ENCODE measurements at regions not wholly inside any gene's neighbourhood (a gene's known extent, or its start where the extent isn't known, plus 50 kb on each side); places are given as distances from the start of the nearest gene placed in this dataset.

GRCh38 chr9:38316166-38316780 lies 76.2 kb upstream of the ALDH1B1 start:
- Histone ChIP-seq H3K9ac (ENCODE audit: low read length in 5 of 5) (no peak overlapping the region), H3K9me3 (ENCODE audit: control insufficient read depth in 5 of 5, low read length in 5 of 5) (no peaks in the 10 kb centered on the region), H3K4me3 (ENCODE audit: low read depth in 1 of 5, low read length in 5 of 5) (no peak overlapping the region), H3K27ac (ENCODE audit: low read depth, low read length) (no peak overlapping the region), H3K4me1 (ENCODE audit: control insufficient read depth in 5 of 5, insufficient read depth in 5 of 5, low read length in 5 of 5) (peaks cover 0 to 26% (median 16%) of the 10 kb centered on the region in 5 donors), H3K27me3 (ENCODE audit: control insufficient read depth in 5 of 5, insufficient read depth in 4 of 5, low read length in 5 of 5) (peaks cover 1 to 16% (median 4%) of the 10 kb centered on the region in 5 donors), H3K36me3 (ENCODE audit: control insufficient read depth in 5 of 5, insufficient read depth in 5 of 5, low read length in 5 of 5) (no peaks in the 10 kb centered on the region)

GRCh38 chr9:38315085-38315595 lies 77.4 kb upstream of the ALDH1B1 start:
- Histone ChIP-seq H3K9ac (ENCODE audit: low read length in 5 of 5) (no peak overlapping the region), H3K36me3 (ENCODE audit: control insufficient read depth in 5 of 5, insufficient read depth in 5 of 5, low read length in 5 of 5) (no peaks in the 10 kb centered on the region), H3K9me3 (ENCODE audit: control insufficient read depth in 5 of 5, low read length in 5 of 5) (no peaks in the 10 kb centered on the region), H3K27me3 (ENCODE audit: control insufficient read depth in 5 of 5, insufficient read depth in 4 of 5, low read length in 5 of 5) (peaks cover 3 to 16% (median 10%) of the 10 kb centered on the region in 5 donors), H3K4me3 (ENCODE audit: low read depth in 1 of 5, low read length in 5 of 5) (no peak overlapping the region), H3K4me1 (ENCODE audit: control insufficient read depth in 5 of 5, insufficient read depth in 5 of 5, low read length in 5 of 5) (peaks cover 0 to 26% (median 16%) of the 10 kb centered on the region in 5 donors), H3K27ac (ENCODE audit: low read depth, low read length) (no peak overlapping the region)

- Histone ChIP-seq H3K4me1 (ENCODE audit: control insufficient read depth in 5 of 5, insufficient read depth in 5 of 5, low read length in 5 of 5) (peaks cover 0 to 16% (median 7%) of the 10 kb centered on the region in 5 donors), H3K27me3 (ENCODE audit: control insufficient read depth in 5 of 5, insufficient read depth in 4 of 5, low read length in 5 of 5) (peaks cover 3 to 20% (median 10%) of the 10 kb centered on the region in 5 donors), H3K4me3 (ENCODE audit: low read depth in 1 of 5, low read length in 5 of 5) (no peak overlapping the region), H3K27ac (ENCODE audit: low read depth, low read length) (no peak overlapping the region), H3K9ac (ENCODE audit: low read length in 5 of 5) (no peak overlapping the region), H3K36me3 (ENCODE audit: control insufficient read depth in 5 of 5, insufficient read depth in 5 of 5, low read length in 5 of 5) (no peaks in the 10 kb centered on the region), H3K9me3 (ENCODE audit: control insufficient read depth in 5 of 5, low read length in 5 of 5) (no peaks in the 10 kb centered on the region)
Measured at GRCh38 chr9:38313421-38313820, 79.1 kb upstream of the ALDH1B1 start.

- Histone ChIP-seq H3K9me3 (ENCODE audit: control insufficient read depth in 5 of 5, low read length in 5 of 5) (no peaks in the 10 kb centered on the region), H3K36me3 (ENCODE audit: control insufficient read depth in 5 of 5, insufficient read depth in 5 of 5, low read length in 5 of 5) (no peaks in the 10 kb centered on the region), H3K27ac (ENCODE audit: low read depth, low read length) (no peak overlapping the region), H3K27me3 (ENCODE audit: control insufficient read depth in 5 of 5, insufficient read depth in 4 of 5, low read length in 5 of 5) (peaks cover 3 to 20% (median 10%) of the 10 kb centered on the region in 5 donors), H3K9ac (ENCODE audit: low read length in 5 of 5) (no peak overlapping the region), H3K4me1 (ENCODE audit: control insufficient read depth in 5 of 5, insufficient read depth in 5 of 5, low read length in 5 of 5) (peaks cover 0 to 6% (median 0%) of the 10 kb centered on the region in 5 donors), H3K4me3 (ENCODE audit: low read depth in 1 of 5, low read length in 5 of 5) (no peak overlapping the region)
Measured at GRCh38 chr9:38312406-38312805, 80.1 kb upstream of the ALDH1B1 start.

GRCh38 chr9:38311382-38312270 lies 80.9 kb upstream of the ALDH1B1 start:
- H3K4me3 ChIP-seq (ENCODE audit: low read depth in 1 of 5, low read length in 5 of 5) = no peak overlapping the region
- H3K27ac ChIP-seq (ENCODE audit: low read depth, low read length) = no peak overlapping the region
- no peaks in the 10 kb centered on the region for H3K4me1 ChIP-seq (ENCODE audit: control insufficient read depth in 5 of 5, insufficient read depth in 5 of 5, low read length in 5 of 5)
- no peak overlapping the region for H3K9ac ChIP-seq (ENCODE audit: low read length in 5 of 5)
- H3K27me3 ChIP-seq (ENCODE audit: control insufficient read depth in 5 of 5, insufficient read depth in 4 of 5, low read length in 5 of 5) = peaks cover 3 to 20% (median 10%) of the 10 kb centered on the region in 5 donors
- no peaks in the 10 kb centered on the region for H3K9me3 ChIP-seq (ENCODE audit: control insufficient read depth in 5 of 5, low read length in 5 of 5)
- H3K36me3 ChIP-seq (ENCODE audit: control insufficient read depth in 5 of 5, insufficient read depth in 5 of 5, low read length in 5 of 5) = no peaks in the 10 kb centered on the region

- Histone ChIP-seq H3K9ac (ENCODE audit: low read length in 5 of 5) (no peak overlapping the region), H3K27me3 (ENCODE audit: control insufficient read depth in 5 of 5, insufficient read depth in 4 of 5, low read length in 5 of 5) (peaks cover 3 to 20% (median 10%) of the 10 kb centered on the region in 5 donors), H3K4me3 (ENCODE audit: low read depth in 1 of 5, low read length in 5 of 5) (no peak overlapping the region), H3K9me3 (ENCODE audit: control insufficient read depth in 5 of 5, low read length in 5 of 5) (no peaks in the 10 kb centered on the region), H3K36me3 (ENCODE audit: control insufficient read depth in 5 of 5, insufficient read depth in 5 of 5, low read length in 5 of 5) (no peaks in the 10 kb centered on the region), H3K27ac (ENCODE audit: low read depth, low read length) (no peak overlapping the region), H3K4me1 (ENCODE audit: control insufficient read depth in 5 of 5, insufficient read depth in 5 of 5, low read length in 5 of 5) (no peaks in the 10 kb centered on the region)
Measured at GRCh38 chr9:38309324-38310195, 82.9 kb upstream of the ALDH1B1 start.

- no peaks in the 10 kb centered on the region for H3K36me3 ChIP-seq (ENCODE audit: control insufficient read depth in 5 of 5, insufficient read depth in 5 of 5, low read length in 5 of 5)
- H3K4me3 ChIP-seq (ENCODE audit: low read depth in 1 of 5, low read length in 5 of 5) = no peak overlapping the region
Measured at GRCh38 chr9:38308136-38308535, 84.4 kb upstream of the ALDH1B1 start.

GRCh38 chr9:38306899-38307298 lies 85.6 kb upstream of the ALDH1B1 start:
- H3K4me1 ChIP-seq (ENCODE audit: control insufficient read depth in 5 of 5, insufficient read depth in 5 of 5, low read length in 5 of 5) = no peaks in the 10 kb centered on the region
- no peak overlapping the region for H3K9ac ChIP-seq (ENCODE audit: low read length in 5 of 5)
- no peak overlapping the region for H3K4me3 ChIP-seq (ENCODE audit: low read depth in 1 of 5, low read length in 5 of 5)
- no peak overlapping the region for H3K27ac ChIP-seq (ENCODE audit: low read depth, low read length)
- no peaks in the 10 kb centered on the region for H3K9me3 ChIP-seq (ENCODE audit: control insufficient read depth in 5 of 5, low read length in 5 of 5)
- peaks cover 0 to 13% (median 10%) of the 10 kb centered on the region in 5 donors for H3K27me3 ChIP-seq (ENCODE audit: control insufficient read depth in 5 of 5, insufficient read depth in 4 of 5, low read length in 5 of 5)
- H3K36me3 ChIP-seq (ENCODE audit: control insufficient read depth in 5 of 5, insufficient read depth in 5 of 5, low read length in 5 of 5) = no peaks in the 10 kb centered on the region

More at GRCh38 chr9:38308136-38308535, 84.4 kb upstream of the ALDH1B1 start:
- Histone ChIP-seq H3K4me1 (ENCODE audit: control insufficient read depth in 5 of 5, insufficient read depth in 5 of 5, low read length in 5 of 5) (no peaks in the 10 kb centered on the region), H3K9ac (ENCODE audit: low read length in 5 of 5) (no peak overlapping the region), H3K9me3 (ENCODE audit: control insufficient read depth in 5 of 5, low read length in 5 of 5) (no peaks in the 10 kb centered on the region), H3K27me3 (ENCODE audit: control insufficient read depth in 5 of 5, insufficient read depth in 4 of 5, low read length in 5 of 5) (peaks cover 3 to 17% (median 10%) of the 10 kb centered on the region in 5 donors), H3K27ac (ENCODE audit: low read depth, low read length) (no peak overlapping the region)

- no peak overlapping the region for H3K9ac ChIP-seq (ENCODE audit: low read length in 5 of 5)
- H3K4me3 ChIP-seq (ENCODE audit: low read depth in 1 of 5, low read length in 5 of 5) = no peak overlapping the region
- no peaks in the 10 kb centered on the region for H3K4me1 ChIP-seq (ENCODE audit: control insufficient read depth in 5 of 5, insufficient read depth in 5 of 5, low read length in 5 of 5)
- no peak overlapping the region for H3K27ac ChIP-seq (ENCODE audit: low read depth, low read length)
- H3K9me3 ChIP-seq (ENCODE audit: control insufficient read depth in 5 of 5, low read length in 5 of 5) = no peaks in the 10 kb centered on the region
- peaks cover 0 to 3% (median 1%) of the 10 kb centered on the region in 5 donors for H3K27me3 ChIP-seq (ENCODE audit: control insufficient read depth in 5 of 5, insufficient read depth in 4 of 5, low read length in 5 of 5)
- no peaks in the 10 kb centered on the region for H3K36me3 ChIP-seq (ENCODE audit: control insufficient read depth in 5 of 5, insufficient read depth in 5 of 5, low read length in 5 of 5)
Measured at GRCh38 chr9:38305582-38305981, 86.9 kb upstream of the ALDH1B1 start.

All from subcutaneous abdominal adipose tissue (tissue), 5 donors.